H1 (cell line): ENCODE measurements at regions not wholly inside any gene's neighbourhood (a gene's known extent, or its start where the extent isn't known, plus 50 kb on each side); places are given as distances from the start of the nearest gene placed in this dataset.

Experiments
- BRCA1 ChIP-seq: IDR thresholded peaks from 2 replicates; pipeline ENCODE4 v1.6.1; 2012; ENCODE audit warnings: low read depth, low read length, improper control_type of control experiment
- KDM5A ChIP-seq: fragments of 200-600 bp; IDR thresholded peaks from 2 replicates; pipeline ENCODE4 v1.7.1; 2012; ENCODE audit warnings: mild to moderate bottlenecking, low read length, inconsistent platforms, mixed read lengths
- PHF8 ChIP-seq: fragments of 200-600 bp; sonication (generic); conservative IDR thresholded peaks from 2 replicates; pipeline ENCODE4 v1.7.1; 2012; ENCODE audit warnings: low read depth, mild to moderate bottlenecking, inconsistent platforms, low read length, moderate library complexity
- RNF2 ChIP-seq: fragments of 200-900, 300-1000 bp; sonication (generic); IDR thresholded peaks from 2 replicates; pipeline ENCODE4 v1.7.1; 2016; ENCODE audit warnings: borderline replicate concordance, low read depth, mild to moderate bottlenecking, antibody characterized with exemption, low read length; ENCODE audit not compliant: poor library complexity, severe bottlenecking; ENCODE audit errors: missing control alignments
- RXRA ChIP-seq: IDR thresholded peaks from 2 replicates; pipeline ENCODE4 v1.6.1; 2011; ENCODE audit warnings: low read depth, mild to moderate bottlenecking, low read length, moderate library complexity; ENCODE audit not compliant: insufficient read depth
- SIX5 ChIP-seq: IDR thresholded peaks from 2 replicates; pipeline ENCODE4 v1.6.1; 2011; ENCODE audit warnings: mild to moderate bottlenecking, low read depth, low read length
- TCF12 ChIP-seq: IDR thresholded peaks from 2 replicates; pipeline ENCODE4 v1.6.1; 2011; ENCODE audit warnings: low read depth, mild to moderate bottlenecking, low read length
- ZNF274 ChIP-seq: IDR thresholded peaks from 2 replicates; pipeline ENCODE4 v1.7.0; 2012; ENCODE audit warnings: low read length, borderline replicate concordance; ENCODE audit errors: extremely low read depth

DNA sequence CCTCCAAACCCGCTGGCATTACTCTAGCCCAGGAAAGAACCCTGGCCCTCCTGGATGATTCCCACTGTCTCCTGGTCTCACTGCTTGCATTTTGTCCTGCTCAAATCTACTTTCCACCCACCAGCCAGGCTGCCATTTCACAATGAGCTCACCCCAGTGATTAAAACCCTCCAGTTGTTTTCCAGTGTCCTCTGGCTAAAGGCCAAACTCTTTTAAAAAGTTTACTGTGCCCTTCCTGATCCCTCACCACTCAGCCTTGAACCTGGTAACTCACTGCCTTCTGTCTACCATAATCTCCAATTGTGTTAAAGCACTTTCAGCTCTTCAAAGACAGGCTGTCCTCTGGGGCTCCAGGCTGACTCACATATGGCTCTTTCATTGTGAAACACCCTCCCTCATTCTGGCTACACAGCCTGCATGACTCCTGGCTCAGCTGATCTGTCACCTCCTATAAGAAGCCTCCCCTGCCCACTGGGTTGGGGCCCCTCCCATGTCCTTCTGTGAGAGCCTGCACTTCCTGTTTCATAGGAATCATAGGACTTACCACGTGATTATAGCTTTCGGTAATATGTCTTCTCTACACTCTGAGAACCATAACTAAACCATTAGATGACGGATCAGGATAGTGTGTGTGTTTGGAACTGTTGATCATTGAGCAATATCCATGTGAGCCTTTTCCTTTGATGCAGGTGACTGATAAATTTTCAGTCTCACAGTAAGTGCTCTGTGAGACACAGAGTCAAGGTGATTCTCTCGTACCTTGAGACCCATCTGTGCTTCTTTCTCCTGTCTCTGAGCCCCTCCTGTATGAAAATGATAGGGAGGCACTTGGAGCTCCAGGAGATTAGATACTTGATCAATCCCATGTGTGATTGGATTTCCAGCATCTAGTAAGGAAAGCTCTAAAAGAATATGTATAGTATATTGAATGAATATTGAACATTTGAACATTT lies 590.8 kb upstream of the ID2 start (continued):
- no peak for TF ChIP-seq ZNF274
- TF ChIP-seq RNF2 = no peak
- no peak for TF ChIP-seq BRCA1
- TF ChIP-seq RXRA = no peak
- TF ChIP-seq TCF12 = no peak
- TF ChIP-seq KDM5A = no peak
- no peak for TF ChIP-seq SIX5
- TF ChIP-seq PHF8 = no peak
